ENCODE measurements at regions not wholly inside any gene's neighbourhood (a gene's known extent, or its start where the extent isn't known, plus 50 kb on each side); places are given as distances from the start of the nearest gene placed in this dataset.

GRCh38 chr12:88398031-88398430 lies 182.2 kb downstream of the KITLG start:
- H3K4me3 ChIP-seq, result no peak overlapping the region
- no peaks in the 10 kb centered on the region for H3K9me3 ChIP-seq (replicated peaks)
- no peak for DNase-seq (ENCODE audit: low read depth in 1 of 2, low spot score in 2 of 2)
- H3K27ac ChIP-seq, result no peak overlapping the region
- no peaks in the 10 kb centered on the region for H3K4me1 ChIP-seq (replicated peaks)
- no peaks in the 10 kb centered on the region for H3K27me3 ChIP-seq (replicated peaks)
- H3K36me3 ChIP-seq, result no peaks in the 10 kb centered on the region

GRCh38 chr12:88399811-88400210 lies 180.5 kb downstream of the KITLG start:
- no peaks in the 10 kb centered on the region for H3K4me1 ChIP-seq (replicated peaks)
- no peak overlapping the region for H3K4me3 ChIP-seq
- H3K9me3 ChIP-seq (replicated peaks), result no peaks in the 10 kb centered on the region
- H3K27me3 ChIP-seq (replicated peaks), result no peaks in the 10 kb centered on the region
- no peaks in the 10 kb centered on the region for H3K36me3 ChIP-seq
- H3K27ac ChIP-seq, result no peak overlapping the region
- no peak for DNase-seq (ENCODE audit: low read depth in 1 of 2, low spot score in 2 of 2)

DNA sequence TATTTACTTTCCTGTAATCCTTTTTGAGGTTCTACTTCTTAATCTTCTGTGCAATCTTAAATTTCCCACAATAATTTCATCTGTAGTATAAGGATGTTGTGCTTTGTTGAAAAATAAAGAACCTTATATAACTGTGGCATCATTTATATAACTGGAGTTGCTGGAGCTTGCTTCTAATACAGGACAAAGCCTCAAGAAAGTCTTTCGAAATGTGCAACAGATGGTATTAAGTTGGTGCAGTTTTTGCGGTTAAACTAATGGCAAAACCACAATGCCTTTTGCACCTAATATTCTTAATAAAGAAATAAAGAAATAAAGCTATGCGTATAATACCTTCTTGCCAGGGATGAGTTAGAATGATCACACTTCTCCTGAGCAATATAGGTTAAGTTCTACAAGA lies 180.0 kb downstream of the KITLG start:
- H3K27me3 ChIP-seq (replicated peaks), result no peaks in the 10 kb centered on the region
- no peak overlapping the region for H3K27ac ChIP-seq
- no peaks in the 10 kb centered on the region for H3K4me1 ChIP-seq (replicated peaks)
- H3K4me3 ChIP-seq, result no peak overlapping the region
- no peaks in the 10 kb centered on the region for H3K36me3 ChIP-seq
- H3K9me3 ChIP-seq (replicated peaks), result no peaks in the 10 kb centered on the region
- no peak for DNase-seq (ENCODE audit: low read depth in 1 of 2, low spot score in 2 of 2)

- no peak overlapping the region for H3K27ac ChIP-seq
- no peaks in the 10 kb centered on the region for H3K9me3 ChIP-seq (replicated peaks)
- no peaks in the 10 kb centered on the region for H3K4me1 ChIP-seq (replicated peaks)
- no peak overlapping the region for H3K4me3 ChIP-seq
- DNase-seq (ENCODE audit: low read depth in 1 of 2, low spot score in 2 of 2), result no peak
- no peaks in the 10 kb centered on the region for H3K27me3 ChIP-seq (replicated peaks)
- no peaks in the 10 kb centered on the region for H3K36me3 ChIP-seq
These were observed 179.1 kb downstream of the KITLG start for GRCh38 chr12:88401155-88401554.

DNA sequence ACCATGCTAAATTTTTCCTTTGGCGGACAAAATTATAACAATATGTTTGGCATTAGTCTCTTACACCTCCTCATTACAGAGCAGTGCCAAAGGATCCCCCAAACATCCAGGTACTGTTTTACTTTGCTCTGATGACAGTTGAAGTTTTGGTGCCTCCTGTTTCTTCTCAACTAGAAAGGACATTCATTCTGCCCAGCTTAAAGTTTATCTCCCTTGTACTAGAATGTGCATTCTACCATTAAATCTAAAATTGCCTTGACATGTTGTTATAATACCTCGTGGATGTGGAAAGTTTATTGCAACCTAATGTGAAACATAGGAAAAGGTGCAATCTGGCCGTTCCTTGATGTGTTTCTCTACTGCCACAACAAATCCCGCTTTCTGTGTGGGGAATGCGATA lies 173.4 kb downstream of the KITLG start:
- Histone ChIP-seq H3K27ac (no peak overlapping the region), H3K27me3 (replicated peaks) (no peaks in the 10 kb centered on the region), H3K9me3 (replicated peaks) (no peaks in the 10 kb centered on the region), H3K36me3 (no peaks in the 10 kb centered on the region), H3K4me1 (replicated peaks) (no peaks in the 10 kb centered on the region), H3K4me3 (no peak overlapping the region)
- DNase-seq (ENCODE audit: low read depth in 1 of 2, low spot score in 2 of 2), result no peak

DNA sequence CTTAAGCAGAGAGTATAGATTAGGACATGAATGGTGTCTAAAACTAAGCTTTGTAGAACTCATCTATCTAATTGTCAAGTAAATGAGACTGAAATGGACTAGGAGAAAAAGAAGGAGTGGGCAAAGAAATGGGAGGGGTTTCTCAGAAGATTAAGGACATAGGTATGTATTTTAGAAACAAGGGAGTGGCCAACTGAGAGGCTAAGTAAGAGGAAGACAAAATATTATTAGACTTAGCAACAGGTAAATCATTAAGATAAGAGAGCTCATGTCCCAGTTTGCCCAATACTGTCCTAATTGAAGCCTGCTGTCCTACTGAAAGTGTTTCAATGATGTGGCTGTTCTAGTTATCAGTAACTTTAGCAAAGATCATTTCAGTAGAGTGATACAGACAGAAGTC lies 171.4 kb downstream of the KITLG start:
- H3K27ac ChIP-seq, result no peak overlapping the region
- H3K36me3 ChIP-seq, result no peaks in the 10 kb centered on the region
- H3K4me1 ChIP-seq (replicated peaks), result no peaks in the 10 kb centered on the region
- H3K4me3 ChIP-seq, result no peak overlapping the region
- no peaks in the 10 kb centered on the region for H3K9me3 ChIP-seq (replicated peaks)
- H3K27me3 ChIP-seq (replicated peaks), result no peaks in the 10 kb centered on the region
- DNase-seq (ENCODE audit: low read depth in 1 of 2, low spot score in 2 of 2), result no peak

DNA sequence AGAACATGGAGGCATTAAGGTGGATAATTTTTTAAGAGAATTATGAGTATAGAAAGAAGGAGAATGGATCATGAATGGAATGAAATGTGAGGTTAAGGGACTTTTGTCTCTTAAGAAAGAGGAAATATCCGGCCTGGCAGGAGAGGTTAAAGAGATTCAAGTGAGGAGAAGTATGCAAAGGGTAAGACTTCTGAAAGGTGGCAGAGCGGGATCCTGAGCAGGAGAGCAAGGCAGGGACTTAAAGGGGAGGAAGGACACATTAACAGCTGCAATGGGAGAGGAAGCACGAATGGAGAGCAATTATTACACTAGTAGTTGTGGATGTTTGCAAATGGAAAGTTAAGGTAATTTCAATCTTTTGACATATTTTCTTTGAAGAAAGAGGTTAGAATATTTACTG lies 171.0 kb downstream of the KITLG start:
- no peak overlapping the region for H3K27ac ChIP-seq
- no peaks in the 10 kb centered on the region for H3K9me3 ChIP-seq (replicated peaks)
- H3K36me3 ChIP-seq, result no peaks in the 10 kb centered on the region
- H3K4me3 ChIP-seq, result no peak overlapping the region
- no peak for DNase-seq (ENCODE audit: low read depth in 1 of 2, low spot score in 2 of 2)
- H3K27me3 ChIP-seq (replicated peaks), result no peaks in the 10 kb centered on the region
- H3K4me1 ChIP-seq (replicated peaks), result no peaks in the 10 kb centered on the region

GRCh38 chr12:88411689-88412088 lies 168.6 kb downstream of the KITLG start:
- Histone ChIP-seq H3K4me3 (no peak overlapping the region), H3K27me3 (replicated peaks) (no peaks in the 10 kb centered on the region), H3K27ac (no peak overlapping the region), H3K9me3 (replicated peaks) (no peaks in the 10 kb centered on the region), H3K4me1 (replicated peaks) (no peaks in the 10 kb centered on the region), H3K36me3 (no peaks in the 10 kb centered on the region)
- DNase-seq (ENCODE audit: low read depth in 1 of 2, low spot score in 2 of 2), result no peak

DNA sequence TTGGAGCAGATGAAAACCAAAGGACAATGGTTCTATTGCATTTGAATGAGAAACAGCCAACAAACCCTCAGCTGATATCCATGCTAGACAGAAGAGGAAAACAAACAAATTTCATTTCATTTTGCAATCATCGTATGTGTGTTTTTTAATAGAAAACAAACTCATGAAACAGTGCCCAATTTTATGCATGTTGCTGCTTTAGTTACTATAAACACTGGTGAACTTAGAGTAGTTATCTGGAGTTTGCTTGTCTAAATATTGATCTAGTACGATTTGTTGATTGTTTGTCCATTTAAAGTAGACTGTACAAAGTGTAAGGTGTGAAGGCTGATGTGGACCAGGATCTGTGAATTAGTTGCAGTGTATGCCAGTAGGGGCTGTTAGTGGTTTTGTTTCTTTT lies 166.6 kb downstream of the KITLG start:
- no peaks in the 10 kb centered on the region for H3K36me3 ChIP-seq
- no peak for DNase-seq (ENCODE audit: low read depth in 1 of 2, low spot score in 2 of 2)
- no peak overlapping the region for H3K4me3 ChIP-seq
- H3K27me3 ChIP-seq (replicated peaks), result no peaks in the 10 kb centered on the region
- H3K27ac ChIP-seq, result no peak overlapping the region
- no peaks in the 10 kb centered on the region for H3K9me3 ChIP-seq (replicated peaks)
- H3K4me1 ChIP-seq (replicated peaks), result no peaks in the 10 kb centered on the region

- Histone ChIP-seq H3K36me3 (no peaks in the 10 kb centered on the region), H3K27me3 (replicated peaks) (no peaks in the 10 kb centered on the region), H3K27ac (no peak overlapping the region), H3K9me3 (replicated peaks) (no peaks in the 10 kb centered on the region), H3K4me1 (replicated peaks) (peaks cover 3% of the 10 kb centered on the region; the same call in 1 of the 2 replicates), H3K4me3 (no peak overlapping the region)
- DNase-seq (ENCODE audit: low read depth in 1 of 2, low spot score in 2 of 2), result no peak
These were observed 164.1 kb downstream of the KITLG start for GRCh38 chr12:88416155-88416554.

DNA sequence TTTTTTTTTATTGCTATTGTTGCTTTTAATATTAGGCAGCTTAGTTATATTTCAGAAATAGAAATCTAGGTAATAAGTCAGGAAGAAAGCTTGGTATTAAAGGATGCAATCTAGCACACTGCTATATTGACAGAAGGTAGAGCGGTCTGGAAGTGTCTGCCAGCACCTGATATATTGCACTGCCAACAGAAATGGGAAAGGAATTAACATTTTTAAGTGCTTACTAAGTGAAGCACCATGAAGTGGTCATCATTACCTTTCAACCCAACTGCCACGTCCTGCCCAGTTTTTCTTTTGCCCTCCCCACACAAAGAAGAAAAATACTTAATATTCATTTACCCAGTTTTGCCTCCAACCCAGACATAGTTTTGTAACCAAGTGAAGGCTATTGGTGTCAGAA lies 163.5 kb downstream of the KITLG start:
- Histone ChIP-seq H3K9me3 (replicated peaks) (no peaks in the 10 kb centered on the region), H3K4me1 (replicated peaks) (peaks cover 3% of the 10 kb centered on the region; the same call in 1 of the 2 replicates), H3K36me3 (no peaks in the 10 kb centered on the region), H3K4me3 (no peak overlapping the region), H3K27me3 (replicated peaks) (no peaks in the 10 kb centered on the region), H3K27ac (no peak overlapping the region)
- DNase-seq (ENCODE audit: low read depth in 1 of 2, low spot score in 2 of 2), result no peak

DNA sequence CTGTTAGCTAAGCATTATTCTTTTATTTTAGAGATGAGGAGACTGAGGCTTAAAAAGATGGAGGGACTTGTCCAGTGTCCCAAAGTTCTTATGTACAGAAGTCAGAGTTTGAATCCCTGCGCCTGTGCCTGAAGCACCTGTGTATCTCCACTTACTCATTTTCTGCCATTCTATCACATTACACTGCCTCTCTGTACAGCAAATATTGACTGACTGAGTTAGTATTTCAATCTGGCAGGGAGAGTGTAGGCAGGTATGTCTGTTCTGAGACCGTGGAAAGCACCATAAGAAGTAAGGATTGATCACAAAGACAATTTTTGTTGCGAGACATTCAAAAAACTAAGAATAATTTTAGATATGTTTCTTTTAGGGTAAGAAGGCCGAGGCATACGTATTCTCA lies 162.7 kb downstream of the KITLG start:
- no peak for DNase-seq (ENCODE audit: low read depth in 1 of 2, low spot score in 2 of 2)
- Histone ChIP-seq H3K36me3 (no peaks in the 10 kb centered on the region), H3K4me3 (no peak overlapping the region), H3K27me3 (replicated peaks) (no peaks in the 10 kb centered on the region), H3K4me1 (replicated peaks) (peaks cover 3% of the 10 kb centered on the region; the same call in 1 of the 2 replicates), H3K27ac (no peak overlapping the region), H3K9me3 (replicated peaks) (no peaks in the 10 kb centered on the region)

GRCh38 chr12:88418856-88419497 lies 161.3 kb downstream of the KITLG start:
- peaks cover 3% of the 10 kb centered on the region; the same call in 1 of the 2 replicates for H3K4me1 ChIP-seq (replicated peaks)
- no peak overlapping the region for H3K27ac ChIP-seq
- H3K4me3 ChIP-seq, result no peak overlapping the region

DNA sequence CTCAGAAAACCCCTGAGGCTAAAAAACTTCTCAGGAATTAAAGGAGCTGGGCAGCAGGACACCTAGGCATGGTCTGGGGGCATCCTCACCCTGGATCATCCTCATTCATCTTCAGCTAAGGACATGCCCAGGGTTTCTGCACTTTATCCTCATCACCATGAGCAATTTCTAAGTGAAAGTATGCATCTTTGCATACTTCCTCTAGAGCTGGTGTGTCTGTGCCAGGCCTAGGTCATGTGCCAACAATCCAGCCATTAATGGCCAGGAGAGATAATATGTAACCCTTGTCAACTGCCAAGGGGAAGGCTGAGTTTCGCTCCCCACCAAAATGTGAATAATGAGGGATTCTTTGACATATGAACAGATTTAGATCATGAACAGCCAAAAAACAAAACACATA lies 160.5 kb downstream of the KITLG start:
- Histone ChIP-seq H3K4me3 (no peak overlapping the region), H3K27ac (no peak overlapping the region), H3K27me3 (replicated peaks) (no peaks in the 10 kb centered on the region), H3K9me3 (replicated peaks) (no peaks in the 10 kb centered on the region), H3K4me1 (replicated peaks) (peaks cover 3% of the 10 kb centered on the region; the same call in 1 of the 2 replicates), H3K36me3 (no peaks in the 10 kb centered on the region)
- no peak for DNase-seq (ENCODE audit: low read depth in 1 of 2, low spot score in 2 of 2)

More at GRCh38 chr12:88418856-88419497, 161.3 kb downstream of the KITLG start:
- no peaks in the 10 kb centered on the region for H3K36me3 ChIP-seq
- no peaks in the 10 kb centered on the region for H3K9me3 ChIP-seq (replicated peaks)
- H3K27me3 ChIP-seq (replicated peaks), result no peaks in the 10 kb centered on the region
- DNase-seq (ENCODE audit: low read depth in 1 of 2, low spot score in 2 of 2), result no peak

GRCh38 chr12:88420457-88420856 lies 159.8 kb downstream of the KITLG start:
- no peak for DNase-seq (ENCODE audit: low read depth in 1 of 2, low spot score in 2 of 2)
- Histone ChIP-seq H3K4me1 (replicated peaks) (peaks cover 3% of the 10 kb centered on the region; the same call in 1 of the 2 replicates), H3K9me3 (replicated peaks) (no peaks in the 10 kb centered on the region), H3K4me3 (no peak overlapping the region), H3K36me3 (no peaks in the 10 kb centered on the region), H3K27ac (no peak overlapping the region), H3K27me3 (replicated peaks) (no peaks in the 10 kb centered on the region)
